A673 (cell line): ENCODE measurements at regions not wholly inside any gene's neighbourhood (a gene's known extent, or its start where the extent isn't known, plus 50 kb on each side); places are given as distances from the start of the nearest gene placed in this dataset.

Experiments
- BruUV-seq: library from RNA; stranded (reverse); fragments of 400-500 nt; replicated peaks from 2 replicates; lab custom pipeline; 2021; lab: Mats Ljungman, UMichigan
- CTCF ChIA-PET: fragments of 300-600 bp; sonication (Branson Sonifier 250); formaldehyde crosslinking; loops from one replicate; lab custom pipeline; 2022; ENCODE audit warnings: antibody characterized with exemption; lab: Charles Lee
- POLR2A ChIA-PET: fragments of 300-600 bp; sonication (Branson Sonifier 250); formaldehyde crosslinking; loops from one replicate; lab custom pipeline; 2022; ENCODE audit warnings: antibody characterized with exemption; ENCODE audit not compliant: low non-redundant PET; lab: Charles Lee
- DNase-seq: peaks from one replicate; pipeline ENCODE4 v3.0.0-alpha.2; 2015; ENCODE audit warnings: low spot score
- H3K27ac ChIP-seq: fragments of 200-600 bp; sonication (generic); 2 replicates; pipeline ENCODE4 v1.5.1; 2016; ENCODE audit warnings: mixed run types, low read depth, mild to moderate bottlenecking, mixed read lengths, antibody characterized with exemption, low read length; ENCODE audit not compliant: poor library complexity, severe bottlenecking
- H3K27me3 ChIP-seq: fragments of 200-600 bp; sonication (generic); replicated peaks from 2 replicates; pipeline ENCODE4 v1.6.1; 2017; ENCODE audit warnings: mixed run types, low read depth, mild to moderate bottlenecking, mixed read lengths, antibody characterized with exemption, low read length; ENCODE audit not compliant: insufficient read depth, poor library complexity
- H3K36me3 ChIP-seq: fragments of 200-600 bp; sonication (generic); 2 replicates; pipeline ENCODE4 v1.6.1; 2016; ENCODE audit warnings: mixed run types, mild to moderate bottlenecking, mixed read lengths, antibody characterized with exemption, low read length; ENCODE audit not compliant: insufficient read depth, poor library complexity, severe bottlenecking
- H3K4me1 ChIP-seq: fragments of 200-600 bp; sonication (generic); 2 replicates; pipeline ENCODE4 v1.6.1; 2017; ENCODE audit warnings: mixed run types, mild to moderate bottlenecking, mixed read lengths, antibody characterized with exemption, low read length; ENCODE audit not compliant: insufficient read depth, poor library complexity, severe bottlenecking
- H3K4me3 ChIP-seq: fragments of 200-600 bp; sonication (generic); 2 replicates; pipeline ENCODE4 v1.5.1; 2016; ENCODE audit warnings: low read depth, mixed run types, mild to moderate bottlenecking, mixed read lengths, low read length; ENCODE audit not compliant: poor library complexity, severe bottlenecking
- H3K9me3 ChIP-seq: fragments of 200-600 bp; sonication (generic); 2 replicates; pipeline ENCODE4 v1.6.1; 2016; ENCODE audit warnings: mixed run types, low read depth, mild to moderate bottlenecking, mixed read lengths, antibody characterized with exemption, low read length; ENCODE audit not compliant: poor library complexity, severe bottlenecking
- EZH2 ChIP-seq: fragments of 200-600 bp; sonication (generic); IDR thresholded peaks from 2 replicates; pipeline ENCODE4 v1.6.1; 2017; ENCODE audit warnings: borderline replicate concordance, low read depth, mild to moderate bottlenecking, mixed read lengths, antibody characterized with exemption, low read length; ENCODE audit not compliant: poor library complexity, severe bottlenecking
- intact Hi-C: fragments of 100-400 bp; cut with micrococcal nuclease; formaldehyde crosslinking; loops from one replicate; pipeline ENCODE4 v1.10.0; 2022; ENCODE audit not compliant: unreplicated experiment
- TF ChIP-seq, protein P1 (sequence below): fragments of 300-800, 200-600 bp; sonication (generic); conservative IDR thresholded peaks from 2 replicates; pipeline ENCODE4 v1.5.1; 2017; ENCODE audit warnings: low read depth, mild to moderate bottlenecking, antibody characterized with exemption, low read length, moderate library complexity, mixed read lengths

DNA sequence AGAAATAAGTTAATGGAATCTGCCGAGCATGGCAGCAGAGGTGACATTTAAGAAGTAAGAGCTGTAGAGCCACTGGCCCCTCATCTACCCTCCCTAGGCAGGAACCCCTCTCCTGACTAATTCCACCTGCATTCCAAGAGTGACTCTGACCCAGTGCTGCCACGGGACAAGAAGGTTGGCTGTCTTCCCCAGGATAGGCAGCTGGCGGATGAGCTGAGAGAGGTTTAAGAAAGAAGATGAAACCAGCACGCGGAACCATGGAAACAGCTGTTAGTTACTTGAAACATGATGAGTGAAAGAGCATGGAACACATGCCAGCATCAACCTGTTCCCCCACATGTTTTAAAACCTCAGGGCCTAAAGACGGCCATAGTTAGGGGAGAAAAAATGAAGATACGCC is 74.1 kb downstream of the RND3 start:
- no peak for DNase-seq
- intact Hi-C loops: no loop called here
- Histone ChIP-seq H3K4me1 (no peaks in the 10 kb centered on the region), H3K9me3 (no peaks in the 10 kb centered on the region), H3K27ac (no peak overlapping the region), H3K4me3 (no peak overlapping the region), H3K36me3 (no peaks in the 10 kb centered on the region), H3K27me3 (no peaks in the 10 kb centered on the region)
- POLR2A ChIA-PET: no interaction called here
- CTCF ChIA-PET: no interaction called here
- no TSS peak for BruUV-seq
- no peak for TF ChIP-seq EZH2
- TF ChIP-seq, protein P1, sequence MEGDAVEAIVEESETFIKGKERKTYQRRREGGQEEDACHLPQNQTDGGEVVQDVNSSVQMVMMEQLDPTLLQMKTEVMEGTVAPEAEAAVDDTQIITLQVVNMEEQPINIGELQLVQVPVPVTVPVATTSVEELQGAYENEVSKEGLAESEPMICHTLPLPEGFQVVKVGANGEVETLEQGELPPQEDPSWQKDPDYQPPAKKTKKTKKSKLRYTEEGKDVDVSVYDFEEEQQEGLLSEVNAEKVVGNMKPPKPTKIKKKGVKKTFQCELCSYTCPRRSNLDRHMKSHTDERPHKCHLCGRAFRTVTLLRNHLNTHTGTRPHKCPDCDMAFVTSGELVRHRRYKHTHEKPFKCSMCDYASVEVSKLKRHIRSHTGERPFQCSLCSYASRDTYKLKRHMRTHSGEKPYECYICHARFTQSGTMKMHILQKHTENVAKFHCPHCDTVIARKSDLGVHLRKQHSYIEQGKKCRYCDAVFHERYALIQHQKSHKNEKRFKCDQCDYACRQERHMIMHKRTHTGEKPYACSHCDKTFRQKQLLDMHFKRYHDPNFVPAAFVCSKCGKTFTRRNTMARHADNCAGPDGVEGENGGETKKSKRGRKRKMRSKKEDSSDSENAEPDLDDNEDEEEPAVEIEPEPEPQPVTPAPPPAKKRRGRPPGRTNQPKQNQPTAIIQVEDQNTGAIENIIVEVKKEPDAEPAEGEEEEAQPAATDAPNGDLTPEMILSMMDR: no peak

DNA sequence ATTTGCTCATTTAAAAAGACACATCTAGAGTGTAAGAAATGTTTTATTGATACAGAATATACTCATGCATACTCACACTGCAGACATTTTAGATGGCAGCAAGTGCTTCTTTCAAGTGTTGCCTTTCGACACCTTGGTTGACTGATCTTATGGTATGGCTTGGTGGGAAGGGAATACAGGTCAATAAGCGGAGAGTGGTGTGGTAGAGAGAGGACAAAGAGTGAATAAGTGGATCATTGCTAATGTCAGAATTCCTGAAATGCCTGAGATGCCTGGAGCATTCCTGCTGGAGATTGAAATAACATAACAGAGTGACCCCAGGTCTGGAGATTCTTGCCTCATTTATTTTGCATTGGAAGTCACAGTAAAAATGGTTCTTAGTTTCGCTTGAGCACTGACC is 76.7 kb downstream of the RND3 start:
- no TSS peak for BruUV-seq
- no peaks in the 10 kb centered on the region for H3K9me3 ChIP-seq
- H3K4me1 ChIP-seq: no peaks in the 10 kb centered on the region
- TF ChIP-seq, protein P1: no peak
- TF ChIP-seq EZH2: no peak
- intact Hi-C loops: no loop called here
- no peak overlapping the region for H3K4me3 ChIP-seq
- CTCF ChIA-PET: no interaction called here
- H3K36me3 ChIP-seq: no peaks in the 10 kb centered on the region
- no peak for DNase-seq
- no peaks in the 10 kb centered on the region for H3K27me3 ChIP-seq
- no peak overlapping the region for H3K27ac ChIP-seq
- POLR2A ChIA-PET: no interaction called here

DNA sequence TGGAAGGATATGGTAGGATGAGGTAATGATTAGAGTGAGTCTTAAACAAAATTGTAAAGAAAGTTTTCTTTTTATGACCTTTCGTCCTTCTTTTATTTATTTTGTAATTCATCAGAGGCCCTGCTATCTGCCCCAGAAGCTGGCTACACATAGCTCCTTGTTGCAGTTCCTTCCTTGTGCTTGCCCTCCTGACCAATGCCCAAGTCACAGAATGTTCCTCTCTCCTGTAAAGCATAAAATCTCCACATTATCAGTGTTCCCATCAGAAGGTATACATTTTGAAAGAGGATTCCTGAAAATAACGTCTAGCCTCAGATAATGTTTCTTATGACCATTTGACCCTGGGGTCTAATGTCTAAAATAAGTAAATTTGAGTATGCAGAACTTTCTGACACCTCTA is 78.3 kb downstream of the RND3 start:
- no peak for DNase-seq
- Histone ChIP-seq H3K36me3 (no peaks in the 10 kb centered on the region), H3K4me3 (no peak overlapping the region), H3K27me3 (no peaks in the 10 kb centered on the region), H3K4me1 (no peaks in the 10 kb centered on the region), H3K9me3 (no peaks in the 10 kb centered on the region), H3K27ac (no peak overlapping the region)
- intact Hi-C loops: no loop called here
- no TSS peak for BruUV-seq
- POLR2A ChIA-PET: no interaction called here
- CTCF ChIA-PET: no interaction called here
- TF ChIP-seq EZH2: no peak

DNA sequence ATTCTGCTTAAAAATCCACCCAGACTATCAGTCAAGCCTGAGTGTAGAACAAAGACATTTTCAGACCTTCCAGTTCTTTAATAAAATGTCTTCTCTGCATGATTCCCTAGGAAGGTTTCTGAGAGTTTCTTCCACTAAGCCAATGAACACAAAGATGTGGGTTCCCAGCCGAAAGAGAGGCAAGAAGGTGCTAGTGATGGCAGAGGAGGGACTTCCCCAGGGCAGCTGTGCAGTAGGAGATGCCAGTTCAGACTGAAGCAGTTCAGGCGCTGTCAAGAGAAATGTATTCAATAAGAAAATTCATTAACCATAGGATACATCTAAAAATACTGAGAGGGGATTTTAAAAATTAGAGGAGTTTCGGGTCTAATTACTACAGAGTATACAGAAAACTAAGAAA is 83.3 kb downstream of the RND3 start:
- BruUV-seq: no TSS peak
- intact Hi-C loops: no loop called here
- POLR2A ChIA-PET: no interaction called here

More for the DNA sequence above, 83.3 kb downstream of the RND3 start:
- no peaks in the 10 kb centered on the region for H3K9me3 ChIP-seq
- H3K4me1 ChIP-seq: no peaks in the 10 kb centered on the region
- DNase-seq: no peak
- CTCF ChIA-PET: no interaction called here
- H3K27ac ChIP-seq: no peak overlapping the region
- H3K36me3 ChIP-seq: no peaks in the 10 kb centered on the region
- H3K27me3 ChIP-seq: no peaks in the 10 kb centered on the region
- TF ChIP-seq, protein P1: no peak
- TF ChIP-seq EZH2: no peak
- H3K4me3 ChIP-seq: no peak overlapping the region
